HG02943 (cell line): ENCODE measurements at regions not wholly inside any gene's neighbourhood (a gene's known extent, or its start where the extent isn't known, plus 50 kb on each side); places are given as distances from the start of the nearest gene placed in this dataset.

Source experiments
- ATAC-seq: cut with Tn5 transposase; IDR thresholded peaks from one replicate; pipeline ENCODE4 v1.9.1; 2021; ENCODE audit warnings: mild to moderate bottlenecking, low read depth, moderate library complexity; ENCODE audit not compliant: unreplicated experiment

DNA sequence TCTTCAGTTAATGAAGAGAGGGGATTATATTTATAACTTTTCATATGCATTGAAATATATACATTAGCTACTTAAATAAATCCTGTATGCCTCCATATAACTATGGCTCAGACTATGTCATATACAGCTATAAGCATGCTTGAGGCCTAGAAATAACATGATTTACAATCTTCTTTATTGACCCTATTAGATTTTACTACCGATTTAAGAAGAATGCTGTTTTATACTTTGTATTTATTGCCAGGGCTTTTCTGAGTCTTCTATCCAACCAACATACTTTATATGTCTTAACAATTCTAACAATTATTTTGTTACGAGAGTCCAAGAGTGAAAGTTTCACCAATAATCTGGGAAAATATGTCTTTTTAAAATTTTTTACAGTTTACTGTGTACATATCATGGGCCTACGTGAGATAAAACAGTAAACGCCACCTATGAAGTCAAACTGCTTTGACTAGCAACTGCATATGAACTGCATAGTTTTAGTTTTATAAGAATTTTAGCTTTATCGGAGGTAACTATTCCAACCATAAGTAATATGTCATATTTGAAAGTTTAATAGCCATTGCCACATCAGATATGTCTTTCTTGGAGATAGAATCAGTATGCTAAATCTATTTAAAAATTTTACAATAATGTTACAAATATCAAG, 861.0 kb downstream of the USP25 start:
- no peak for ATAC-seq

DNA sequence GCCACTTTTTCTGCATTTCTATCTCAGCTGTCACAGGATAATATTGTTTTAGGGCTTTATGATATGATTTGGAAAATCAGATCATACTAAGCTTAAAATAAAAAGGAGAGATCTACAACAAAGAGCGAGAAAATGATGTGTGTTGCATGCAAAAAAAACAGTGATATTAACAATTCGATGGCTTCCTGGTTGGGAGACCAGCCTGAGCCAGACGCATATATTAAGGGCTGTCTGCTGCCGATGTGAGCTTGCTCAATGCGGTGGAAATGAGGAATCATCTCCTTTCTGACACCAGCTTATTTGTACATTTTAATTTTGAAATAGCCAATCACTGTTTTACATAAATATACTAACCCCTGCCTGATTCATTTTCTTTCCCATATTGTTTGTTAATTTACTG, 862.6 kb downstream of the USP25 start:
- ATAC-seq, result no peak

DNA sequence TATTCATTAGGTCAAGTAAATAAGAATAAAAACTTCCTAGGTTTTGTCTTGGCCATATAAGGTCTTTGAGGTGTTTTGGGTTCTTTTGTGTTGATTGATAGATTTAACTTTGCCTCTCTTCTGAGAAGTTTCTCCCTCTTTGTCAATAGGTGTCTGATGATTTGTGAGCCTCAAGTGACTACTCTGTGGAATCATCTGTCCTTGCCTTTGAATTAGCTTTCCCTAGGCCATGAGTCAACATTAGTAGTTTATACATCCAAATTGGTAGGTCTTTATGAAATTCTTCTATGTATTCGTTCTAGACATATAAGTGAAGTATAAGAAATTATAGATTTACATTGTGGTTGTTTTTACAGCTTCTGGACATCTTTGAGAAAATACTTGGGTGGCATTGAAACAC, 864.4 kb downstream of the USP25 start:
- ATAC-seq, result no peak

DNA sequence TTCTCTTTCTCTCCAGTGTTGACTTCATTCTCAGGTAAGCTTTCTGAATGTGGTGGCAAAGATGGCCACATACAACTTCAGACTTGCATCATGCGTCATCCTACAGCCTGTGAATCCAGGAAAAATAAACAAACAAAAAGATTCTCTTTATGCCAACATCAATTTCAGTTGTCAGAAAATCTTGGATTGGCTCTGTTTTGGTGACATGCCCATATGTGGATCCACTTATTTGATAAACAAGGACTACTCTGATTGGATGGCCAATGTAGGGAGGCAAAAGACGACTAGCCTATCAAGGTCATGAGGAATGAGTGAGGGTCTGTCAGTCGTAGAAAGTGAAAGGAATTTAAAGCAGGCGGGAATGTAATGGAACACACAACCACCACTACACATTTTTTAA, 866.6 kb downstream of the USP25 start:
- ATAC-seq, result no peak

DNA sequence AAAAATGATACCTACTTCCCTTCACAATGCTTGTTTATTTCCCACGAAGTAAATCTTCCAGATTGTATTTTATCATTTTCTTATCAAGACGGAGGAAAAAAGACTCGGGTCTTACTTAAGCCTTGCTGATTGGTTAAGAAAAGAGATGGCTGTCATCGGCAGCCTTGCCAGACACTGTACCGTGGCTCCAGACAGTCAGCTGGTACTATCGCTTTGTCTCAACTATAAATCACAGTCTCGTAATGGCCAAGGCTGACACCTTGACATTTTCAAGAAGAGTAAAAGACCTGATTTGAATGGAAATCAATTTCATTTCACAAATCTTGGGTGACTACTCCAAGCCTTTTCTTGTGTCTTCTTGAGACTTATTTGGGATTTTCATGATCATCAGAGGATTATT, 868.0 kb downstream of the USP25 start:
- ATAC-seq, result no peak

DNA sequence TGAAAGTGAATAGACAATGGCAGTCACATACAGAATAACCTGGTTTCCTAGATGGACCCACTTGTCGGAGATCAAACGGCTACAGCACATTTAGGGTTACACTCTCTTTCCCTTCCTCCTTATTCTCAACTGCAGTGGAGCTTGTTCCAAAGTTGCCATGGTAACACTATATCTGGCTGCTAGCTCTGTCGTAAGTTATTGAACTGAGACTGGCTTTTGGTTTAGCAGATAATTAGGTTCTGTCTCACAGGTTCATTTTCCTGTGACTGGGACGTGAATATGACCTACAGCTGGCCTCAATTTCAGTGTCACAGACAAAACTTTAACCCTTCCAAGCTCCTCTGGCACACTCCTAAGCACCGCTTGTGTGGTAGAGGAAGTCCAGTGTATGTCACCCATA, 875.8 kb downstream of the USP25 start:
- ATAC-seq, result no peak

DNA sequence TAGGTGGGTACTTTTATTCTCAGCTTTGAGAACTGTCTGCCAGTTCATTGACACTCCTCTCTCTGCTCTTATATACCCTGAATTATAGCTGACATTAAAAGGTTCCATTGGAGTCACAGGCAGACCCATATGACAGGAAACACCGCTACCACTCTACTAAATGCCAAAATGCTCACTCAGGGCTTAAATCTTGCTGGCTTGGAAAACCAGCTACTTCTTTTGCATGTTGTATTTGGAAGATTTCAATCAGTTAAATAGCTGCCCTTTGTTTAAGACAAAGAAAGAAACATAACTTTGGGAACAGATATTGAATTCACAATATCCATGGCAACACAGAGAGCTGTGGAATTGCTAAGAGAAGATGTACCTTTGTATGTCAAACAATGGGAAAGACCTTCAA, 876.5 kb downstream of the USP25 start:
- no peak for ATAC-seq

DNA sequence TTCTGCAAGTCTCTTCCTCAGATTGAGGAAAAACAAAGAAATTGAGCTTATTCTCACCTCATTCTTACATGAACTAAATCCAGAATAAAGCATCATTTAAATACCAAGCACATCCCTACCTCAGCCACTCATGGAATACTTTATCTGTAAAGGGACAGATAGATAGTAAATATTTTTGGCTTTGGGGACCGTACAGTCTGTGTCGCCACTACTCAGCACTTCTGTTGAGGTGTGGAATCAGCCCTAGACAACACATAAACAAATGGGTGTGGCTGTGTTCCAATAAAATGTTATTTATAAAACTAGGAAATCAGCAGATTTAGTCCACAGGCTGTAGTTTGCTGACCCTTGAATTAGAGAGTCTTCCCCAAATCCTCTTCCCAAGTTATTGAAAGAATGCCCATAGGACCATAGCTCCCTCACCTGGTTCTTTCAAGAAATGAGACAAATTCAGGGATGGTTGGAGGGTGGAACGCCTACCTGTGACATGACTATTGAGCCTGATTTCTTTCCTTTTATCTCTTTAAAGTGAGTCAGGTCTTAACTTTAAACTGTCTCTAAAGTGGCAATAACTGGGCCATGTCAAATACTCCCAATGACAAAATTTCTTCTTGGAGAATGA, 878.5 kb downstream of the USP25 start:
- ATAC-seq, result no peak

DNA sequence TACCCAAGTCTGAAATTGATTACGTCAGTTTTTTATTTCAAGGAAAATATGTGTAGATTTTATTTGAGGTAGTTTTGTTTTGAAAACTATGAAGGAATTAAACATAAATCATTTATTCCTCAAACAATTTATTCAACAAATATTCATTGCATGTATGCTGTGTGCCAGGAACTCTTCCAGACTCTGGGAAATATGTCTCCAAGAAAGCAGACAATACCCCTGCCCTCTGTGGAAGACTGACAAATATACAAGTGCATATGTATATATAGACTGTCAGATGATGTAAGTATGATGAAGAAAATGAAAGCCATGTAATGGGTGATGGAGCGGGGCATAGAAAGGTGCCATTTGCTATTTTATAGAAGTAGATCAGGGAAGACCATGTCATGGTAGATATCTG, 889.5 kb downstream of the USP25 start:
- ATAC-seq, result no peak

DNA sequence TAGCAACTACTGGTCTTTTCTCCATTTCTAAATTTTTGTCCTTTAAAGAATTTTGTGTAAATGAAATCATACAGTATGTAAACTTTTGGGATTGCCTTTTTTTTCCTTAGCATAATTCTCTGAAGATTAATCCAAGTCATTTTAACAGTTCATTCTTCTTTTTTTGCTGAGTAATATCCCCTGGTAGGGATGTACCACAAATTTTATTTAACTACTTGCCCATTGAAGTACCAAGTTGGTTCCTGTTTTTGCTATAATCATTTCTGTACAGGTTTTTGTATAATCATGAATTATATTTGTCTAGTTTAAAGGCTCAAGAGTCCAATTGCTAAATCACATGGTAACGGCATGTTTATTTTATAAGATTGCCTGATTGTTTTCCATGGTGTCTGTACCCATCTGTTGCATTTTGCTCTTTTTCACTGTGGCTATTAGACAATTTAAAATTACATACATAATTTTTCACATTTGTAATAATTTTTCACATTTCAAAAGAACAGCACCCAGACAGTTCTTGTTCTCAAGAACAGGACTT, 891.1 kb downstream of the USP25 start:
- ATAC-seq, result no peak

DNA sequence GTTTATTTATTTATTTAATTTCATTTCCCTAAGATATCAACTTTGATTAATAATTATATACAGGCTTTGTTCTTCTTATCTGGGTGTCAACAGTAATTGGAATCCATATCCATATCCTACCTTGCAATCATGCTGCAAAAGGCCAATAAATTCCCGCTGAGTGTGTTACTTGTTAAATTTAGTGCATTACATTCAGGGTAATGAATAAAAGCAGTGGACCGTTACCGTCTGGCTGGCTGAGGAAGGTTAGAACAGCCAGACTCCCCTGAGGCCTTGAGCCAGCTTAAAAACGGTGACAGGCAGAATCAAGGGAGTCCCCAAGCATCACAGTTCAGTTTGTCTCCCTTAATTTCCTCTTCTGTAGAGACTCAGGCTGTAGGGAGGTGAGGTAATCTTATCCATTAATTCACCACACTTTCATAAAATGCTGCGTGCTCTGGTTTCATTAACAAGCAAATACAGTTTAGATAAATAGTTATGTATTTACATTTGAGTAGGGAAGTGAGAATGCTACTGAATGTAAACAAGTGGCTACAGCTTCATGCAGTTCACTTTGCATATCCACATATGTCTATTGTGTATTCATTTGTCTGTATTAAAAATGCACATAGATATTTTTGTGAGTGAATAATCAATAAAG, 888.2 kb upstream of the CXADR start:
- ATAC-seq, result no peak

DNA sequence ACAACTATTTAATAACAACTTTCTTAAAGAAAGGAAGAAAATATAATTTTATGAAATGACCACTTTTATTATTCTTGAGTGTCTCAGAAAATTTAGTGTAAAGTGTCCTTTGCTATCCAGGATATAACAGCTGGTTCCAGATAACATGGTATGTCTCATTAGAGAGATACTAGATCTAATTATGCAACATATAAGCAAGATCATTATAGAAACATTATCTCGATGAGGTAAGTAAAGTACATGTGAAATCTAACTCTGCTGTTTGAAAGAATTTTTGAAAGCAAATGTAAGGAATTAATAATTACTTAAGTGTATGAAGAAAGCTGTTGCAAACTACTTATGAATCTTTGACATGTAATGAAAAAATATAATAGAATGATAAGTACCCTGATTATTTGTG, 887.4 kb upstream of the CXADR start:
- no peak for ATAC-seq

DNA sequence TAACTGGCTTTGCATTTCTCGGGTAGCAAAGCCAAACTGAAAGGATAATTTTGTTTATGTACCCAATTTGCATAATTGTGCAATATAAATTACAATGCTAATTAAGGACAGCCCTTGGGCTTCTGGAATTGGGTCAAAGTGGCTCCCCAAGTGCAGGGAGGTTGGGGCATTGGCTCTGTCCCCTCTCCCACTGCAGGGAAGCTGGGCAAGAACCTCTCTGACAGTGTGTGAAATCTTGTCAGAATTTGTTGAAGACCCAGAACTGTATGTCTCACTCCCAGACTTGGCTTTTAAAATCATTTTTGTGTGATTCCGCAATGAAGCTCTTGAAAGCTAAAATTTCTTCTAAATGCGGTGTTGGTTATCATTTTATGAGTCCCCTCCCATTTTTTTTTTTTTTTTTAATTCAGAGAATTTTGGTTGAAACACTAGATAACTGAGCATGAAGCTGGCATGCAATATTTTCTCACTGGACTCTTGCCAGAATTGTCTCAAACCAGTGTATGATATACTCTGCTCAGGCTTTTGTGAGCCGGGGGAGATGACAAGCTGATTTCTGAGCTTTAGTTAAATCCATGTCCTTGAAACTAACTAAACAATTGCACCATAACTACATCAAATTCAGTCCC, 878.9 kb upstream of the CXADR start:
- no peak for ATAC-seq

DNA sequence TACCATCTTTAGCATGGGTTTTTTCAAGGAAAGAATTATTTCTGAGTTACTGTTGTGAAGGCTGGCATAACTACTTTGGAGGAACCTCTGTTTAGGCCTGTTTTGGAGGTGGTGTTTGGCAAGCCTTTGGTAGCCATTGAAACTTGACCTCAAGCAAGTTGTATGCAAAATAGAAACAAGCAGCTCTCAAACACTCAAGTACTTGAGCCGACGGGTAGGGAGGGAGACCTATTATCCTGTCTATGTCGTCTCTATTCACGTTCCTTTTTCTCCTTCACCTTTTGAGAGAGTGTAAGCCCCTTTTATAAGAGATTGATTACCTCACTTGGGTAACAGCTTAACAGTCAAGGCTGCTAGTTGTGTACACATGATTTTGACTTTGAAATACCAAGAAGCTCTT, 878.3 kb upstream of the CXADR start:
- no peak for ATAC-seq

DNA sequence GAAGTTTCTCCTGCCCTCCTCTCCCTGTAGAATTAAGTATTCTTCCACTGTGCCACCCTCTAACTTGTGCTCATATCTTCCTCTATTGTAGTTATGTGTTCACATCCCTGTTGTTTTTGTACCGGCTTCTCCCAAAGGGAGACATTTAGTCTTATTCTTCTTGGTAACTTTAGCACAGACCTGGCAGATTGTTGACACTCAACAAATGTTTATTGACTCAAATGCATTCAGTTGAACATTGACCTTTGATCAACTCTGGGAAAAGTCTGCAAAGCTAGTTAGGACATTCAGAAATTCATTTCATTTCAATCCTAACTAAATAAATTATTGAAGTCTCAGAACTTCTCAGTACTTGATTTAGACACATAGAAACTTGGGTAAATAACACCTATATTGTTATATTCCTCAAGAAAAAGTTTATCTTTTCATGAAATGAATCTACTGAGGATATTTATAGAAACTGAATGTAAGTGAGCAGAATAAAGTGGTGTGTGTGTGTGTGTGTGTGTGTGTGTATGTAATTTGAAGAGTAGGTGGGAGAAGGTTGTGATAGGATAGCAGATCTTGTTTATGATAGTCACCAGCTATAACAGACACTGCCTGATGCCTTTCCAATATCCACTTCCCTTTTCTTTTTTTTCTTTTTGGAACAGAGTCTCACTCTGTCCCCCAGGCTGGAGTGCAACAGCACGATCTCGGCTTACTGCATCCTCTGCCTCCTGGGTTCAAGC, 872.4 kb upstream of the CXADR start:
- ATAC-seq, result no peak

DNA sequence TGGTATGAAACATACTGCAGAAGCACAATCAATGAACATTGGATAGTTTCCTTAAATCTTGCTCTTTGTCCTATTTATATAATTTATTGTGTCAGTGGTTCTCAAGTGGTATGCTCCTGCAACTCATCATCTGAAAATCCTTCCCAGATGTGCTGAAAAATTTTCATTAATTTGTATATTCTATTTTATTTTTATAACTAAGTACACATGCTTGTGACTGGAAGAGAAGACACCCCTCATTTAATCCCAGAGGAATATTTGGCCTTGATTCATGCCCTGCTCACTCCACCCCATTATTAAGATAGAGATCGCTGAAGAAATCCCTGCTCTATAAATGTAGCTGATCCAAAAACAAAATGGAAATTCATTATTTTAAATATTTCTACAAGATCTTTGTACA, 870.5 kb upstream of the CXADR start:
- no peak for ATAC-seq

DNA sequence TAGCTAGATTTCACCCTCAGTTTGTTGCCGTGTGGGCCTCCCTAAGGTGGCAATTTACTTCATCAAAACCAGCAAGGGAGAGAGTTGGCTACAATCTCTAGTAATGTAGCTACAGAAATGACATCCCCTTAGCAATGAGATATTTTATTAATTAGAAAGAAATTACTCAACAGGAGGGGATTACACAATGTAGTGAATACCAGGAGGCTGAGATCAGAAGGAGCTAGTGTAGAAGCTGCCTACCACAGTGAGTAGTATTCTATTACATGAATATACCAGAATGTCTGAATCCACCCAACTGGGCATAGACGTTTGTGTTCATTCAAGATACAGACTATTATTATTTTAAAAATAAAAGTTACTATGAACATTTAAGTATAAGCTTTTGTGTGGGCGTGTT, 868.2 kb upstream of the CXADR start:
- no peak for ATAC-seq

DNA sequence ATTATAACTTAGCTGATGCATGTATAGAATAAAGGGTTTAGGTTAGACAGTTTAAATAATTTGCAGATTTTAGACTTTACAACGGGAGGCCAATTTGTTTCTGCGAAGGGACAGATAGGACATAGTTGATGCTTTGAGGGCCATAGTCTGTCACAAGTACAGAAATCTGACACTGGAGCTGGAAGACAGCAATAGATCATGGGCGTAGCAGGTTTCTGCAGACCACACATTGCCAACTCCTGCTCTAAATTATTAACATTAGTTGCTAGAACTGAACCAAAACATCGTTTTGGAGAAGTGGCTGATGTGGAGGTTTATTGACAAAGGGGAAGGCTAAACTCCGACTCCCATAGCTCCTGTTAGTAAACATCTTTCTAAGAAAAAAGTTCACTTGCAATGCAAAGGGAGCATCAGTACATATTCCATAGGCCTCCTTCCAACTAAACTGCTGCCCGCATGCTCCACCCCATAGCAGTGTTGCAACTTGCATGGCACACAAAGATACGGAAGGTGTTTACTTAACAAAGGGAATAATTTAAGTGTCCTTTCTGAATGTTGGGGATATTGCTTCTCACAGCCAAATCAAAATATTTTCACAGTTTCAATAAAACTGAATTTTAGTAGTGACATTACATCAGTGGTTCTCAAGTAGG, 862.0 kb upstream of the CXADR start:
- ATAC-seq, result no peak

DNA sequence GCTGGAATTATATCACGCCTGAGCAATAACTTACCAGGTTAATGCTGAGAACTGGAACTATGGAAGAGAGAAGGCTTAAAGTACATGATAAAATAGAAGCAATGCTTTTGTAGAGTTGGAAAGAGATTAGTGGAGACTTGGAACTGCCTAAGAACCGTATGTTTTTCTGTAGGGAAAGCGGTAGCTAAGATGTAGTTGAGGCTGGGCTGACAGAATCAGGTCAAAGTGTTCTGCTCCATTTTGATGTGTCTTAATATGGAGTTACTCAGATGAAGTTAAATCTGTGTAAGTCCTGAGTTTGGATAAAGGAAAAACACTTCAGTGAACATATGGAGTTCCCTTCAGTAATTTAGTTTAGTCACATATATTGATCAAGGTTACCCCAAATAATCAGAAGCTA, 860.9 kb upstream of the CXADR start:
- no peak for ATAC-seq

DNA sequence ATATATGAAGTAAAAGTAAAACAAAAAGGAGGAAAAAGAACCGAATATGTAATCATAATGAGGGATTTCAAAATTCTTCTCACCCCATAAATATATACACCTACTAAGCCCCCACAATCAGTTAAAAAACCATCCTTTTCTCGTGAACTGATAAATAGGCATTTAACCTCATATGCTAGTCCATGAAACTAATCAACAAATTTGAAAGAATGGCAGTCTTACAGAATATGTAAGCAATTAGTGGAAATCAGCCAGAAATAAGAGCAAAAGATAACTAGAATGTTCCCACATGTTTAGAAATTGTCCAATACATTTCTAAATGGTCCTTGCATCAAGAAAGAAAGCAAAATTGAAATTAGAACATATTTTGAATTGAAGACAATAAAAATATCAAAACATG, 849.4 kb upstream of the CXADR start:
- ATAC-seq, result no peak
